Kidney (tissue), 13 donors: ENCODE measurements at regions not wholly inside any gene's neighbourhood (a gene's known extent, or its start where the extent isn't known, plus 50 kb on each side); places are given as distances from the start of the nearest gene placed in this dataset.

Source experiments
- DNase-seq, 5 donors: peaks; one replicate each; pipeline ENCODE4 v3.0.0-alpha.2; 2013 to 2020
- FAIRE-seq: peaks from 2 replicates; lab custom pipeline; 2012; peaks lifted over from hg19 to GRCh38; lab: Jason Lieb, UNC
- H3K27ac ChIP-seq, 2 donors: one replicate each; pipeline ENCODE4 v1.7.0; 2013; ENCODE audit warnings: low read depth in 2 of 2, low read length in 2 of 2, inconsistent platforms in 1 of 2
- H3K27me3 ChIP-seq: one replicate; pipeline ENCODE4 v1.7.1; 2013; ENCODE audit warnings: low read length, inconsistent platforms; ENCODE audit not compliant: control insufficient read depth, insufficient read depth
- H3K36me3 ChIP-seq, 3 donors: one replicate each; pipeline versions ENCODE4 v1.7.0 to v1.7.1; 2013; ENCODE audit warnings: low read length in 3 of 3, control low read depth in 1 of 3, inconsistent platforms in 1 of 3; ENCODE audit not compliant: insufficient read depth in 3 of 3, control insufficient read depth in 2 of 3
- H3K4me1 ChIP-seq, 3 donors: one replicate each; pipeline versions ENCODE4 v1.7.0 to v1.7.1; 2013; ENCODE audit warnings: low read length in 3 of 3, inconsistent platforms in 1 of 3, low read depth in 1 of 3; ENCODE audit not compliant: control insufficient read depth in 2 of 3, insufficient read depth in 2 of 3
- H3K4me3 ChIP-seq, 3 donors: one replicate each; pipeline versions ENCODE4 v1.7.0 to v1.8.1; 2013; ENCODE audit warnings: low read length in 3 of 3, control low read depth in 1 of 3, inconsistent platforms in 1 of 3
- H3K9ac ChIP-seq, 3 donors: one replicate each; pipeline versions ENCODE4 v1.7.0 to v1.7.1; 2013; ENCODE audit warnings: low read length in 3 of 3, control low read depth in 1 of 3, inconsistent platforms in 1 of 3
- H3K9me3 ChIP-seq, 3 donors: one replicate each; pipeline versions ENCODE4 v1.7.0 to v1.7.1; 2013; ENCODE audit warnings: low read length in 3 of 3, control low read depth in 1 of 3, inconsistent platforms in 1 of 3; ENCODE audit not compliant: control insufficient read depth in 2 of 3, insufficient read depth in 1 of 3
- intact Hi-C: fragments of 100-400 bp; cut with DNase I; formaldehyde crosslinking; loops from one replicate; pipeline ENCODE4 v1.11.1; 2022
- TF ChIP-seq, protein P1 (sequence below): IDR thresholded peaks from 3 replicates; pipeline ENCODE4 v1.5.1; 2012; ENCODE audit warnings: mild to moderate bottlenecking, moderate library complexity, borderline replicate concordance; ENCODE audit not compliant: insufficient read depth; ENCODE audit errors: extremely low read depth
- donor health status: control.
- donor health status: control.
- donor health status: control.
- donor health status: control.
- donor health status: control.
- donor health status: DM: yes; HTN: yes; CAD: no.
- donor health status: Normal renal cell carcinoma (clear cell type).

- Histone ChIP-seq H3K9me3 (no peaks in the 10 kb centered on the region), H3K27me3 (no peaks in the 10 kb centered on the region), H3K27ac (no peak overlapping the region), H3K9ac (no peak overlapping the region), H3K4me1 (no peaks in the 10 kb centered on the region), H3K4me3 (no peak overlapping the region), H3K36me3 (no peaks in the 10 kb centered on the region)
- no peak for FAIRE-seq
- DNase-seq, result no peak
- TF ChIP-seq, protein P1, sequence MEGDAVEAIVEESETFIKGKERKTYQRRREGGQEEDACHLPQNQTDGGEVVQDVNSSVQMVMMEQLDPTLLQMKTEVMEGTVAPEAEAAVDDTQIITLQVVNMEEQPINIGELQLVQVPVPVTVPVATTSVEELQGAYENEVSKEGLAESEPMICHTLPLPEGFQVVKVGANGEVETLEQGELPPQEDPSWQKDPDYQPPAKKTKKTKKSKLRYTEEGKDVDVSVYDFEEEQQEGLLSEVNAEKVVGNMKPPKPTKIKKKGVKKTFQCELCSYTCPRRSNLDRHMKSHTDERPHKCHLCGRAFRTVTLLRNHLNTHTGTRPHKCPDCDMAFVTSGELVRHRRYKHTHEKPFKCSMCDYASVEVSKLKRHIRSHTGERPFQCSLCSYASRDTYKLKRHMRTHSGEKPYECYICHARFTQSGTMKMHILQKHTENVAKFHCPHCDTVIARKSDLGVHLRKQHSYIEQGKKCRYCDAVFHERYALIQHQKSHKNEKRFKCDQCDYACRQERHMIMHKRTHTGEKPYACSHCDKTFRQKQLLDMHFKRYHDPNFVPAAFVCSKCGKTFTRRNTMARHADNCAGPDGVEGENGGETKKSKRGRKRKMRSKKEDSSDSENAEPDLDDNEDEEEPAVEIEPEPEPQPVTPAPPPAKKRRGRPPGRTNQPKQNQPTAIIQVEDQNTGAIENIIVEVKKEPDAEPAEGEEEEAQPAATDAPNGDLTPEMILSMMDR, result no peak
- intact Hi-C loops, result no loop called here
Measured at GRCh38 chr14:100463937-100464336, 123.3 kb downstream of the BEGAIN start.

GRCh38 chr14:100466111-100466856 lies 120.9 kb downstream of the BEGAIN start:
- H3K36me3 ChIP-seq, result peaks cover 0 to 2% (median 0%) of the 10 kb centered on the region in 3 donors
- no peak overlapping the region for H3K27ac ChIP-seq
- no peak overlapping the region for H3K9ac ChIP-seq
- FAIRE-seq (no peak), DNase-seq (peak in 1 of 5 donors; percentile 29)
- no peaks in the 10 kb centered on the region for H3K9me3 ChIP-seq
- intact Hi-C loops, result no loop called here
- no peaks in the 10 kb centered on the region for H3K27me3 ChIP-seq
- TF ChIP-seq, protein P1, result no peak
- no peak overlapping the region for H3K4me3 ChIP-seq
- no peaks in the 10 kb centered on the region for H3K4me1 ChIP-seq

DNA sequence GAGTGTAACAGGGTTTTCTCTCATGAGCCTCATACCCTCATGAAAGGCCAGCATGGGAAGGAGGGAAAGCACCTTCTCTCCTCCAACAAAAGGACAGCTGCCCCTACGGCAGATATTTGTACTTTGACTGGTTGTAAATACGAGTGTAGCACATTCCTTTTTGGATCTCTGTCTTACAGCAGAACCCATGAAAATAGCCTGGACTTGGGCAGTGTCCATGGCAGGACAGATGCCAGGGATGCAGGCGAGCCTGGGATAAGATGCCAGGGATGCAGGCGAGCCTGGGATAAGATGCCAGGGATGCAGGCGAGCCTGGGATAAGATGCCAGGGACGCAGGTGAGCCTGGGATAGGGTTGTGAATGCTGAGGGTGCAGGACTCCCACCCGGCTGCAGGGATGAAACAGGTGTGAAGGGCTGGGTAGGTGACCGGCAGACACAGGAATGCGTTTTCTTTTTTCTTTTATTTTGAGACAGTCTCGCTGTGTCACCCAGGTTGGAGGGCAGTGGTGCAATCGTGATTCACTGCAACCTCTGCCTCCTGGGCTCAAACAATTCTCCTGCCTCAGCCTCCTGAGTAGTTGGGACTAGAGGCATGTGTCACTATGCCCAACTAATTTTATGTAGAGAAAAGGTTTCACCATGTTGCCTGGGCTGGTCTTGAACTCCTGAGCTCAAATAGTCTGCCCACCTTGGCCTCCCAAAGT lies 120.0 kb downstream of the BEGAIN start:
- H3K9me3 ChIP-seq, result no peaks in the 10 kb centered on the region
- no peaks in the 10 kb centered on the region for H3K4me1 ChIP-seq
- TF ChIP-seq, protein P1, result no peak
- no peak overlapping the region for H3K4me3 ChIP-seq
- peaks cover 0 to 2% (median 0%) of the 10 kb centered on the region in 3 donors for H3K36me3 ChIP-seq
- FAIRE-seq (no peak), DNase-seq (no peak)
- intact Hi-C loops, result no loop called here
- H3K9ac ChIP-seq, result no peak overlapping the region
- no peaks in the 10 kb centered on the region for H3K27me3 ChIP-seq
- no peak overlapping the region for H3K27ac ChIP-seq
